Panc1 (cell line): ENCODE measurements at regions not wholly inside any gene's neighbourhood (a gene's known extent, or its start where the extent isn't known, plus 50 kb on each side); places are given as distances from the start of the nearest gene placed in this dataset.

Source experiments
- ATAC-seq: fragments of 200-7000 bp; cut with Tn5 transposase; 2 replicates; pipeline ENCODE4 v1.9.1; 2020; ENCODE audit warnings: mild to moderate bottlenecking, moderate library complexity
- BruUV-seq: library from RNA; stranded (reverse); fragments of 400-500 nt; replicated peaks from 2 replicates; lab custom pipeline; 2021; lab: Mats Ljungman, UMichigan
- CTCF ChIA-PET: fragments of 300-600 bp; sonication (Branson Sonifier 250); formaldehyde crosslinking; loops from one replicate; lab custom pipeline; 2022; ENCODE audit warnings: antibody characterized with exemption; lab: Charles Lee
- POLR2A ChIA-PET: fragments of 300-600 bp; sonication (Branson Sonifier 250); formaldehyde crosslinking; loops from one replicate; lab custom pipeline; 2022; ENCODE audit warnings: antibody characterized with exemption; lab: Charles Lee
- DNase-seq: peaks from one replicate; pipeline ENCODE4 v3.0.0-alpha.2; 2010; ENCODE audit warnings: low read depth, low spot score
- H3K27ac ChIP-seq: 2 replicates; pipeline ENCODE4 v1.5.1; 2011; ENCODE audit warnings: mild to moderate bottlenecking, low read length, inconsistent platforms
- H3K27me3 ChIP-seq: fragments of 200-500 bp; sonication (Bioruptor generic); 2 replicates; pipeline ENCODE4 v1.6.0; 2014; ENCODE audit warnings: low read length, inconsistent platforms; ENCODE audit not compliant: control insufficient read depth, insufficient read depth
- H3K36me3 ChIP-seq: fragments of 200-500 bp; sonication (Bioruptor generic); 2 replicates; pipeline ENCODE4 v1.5.1; 2014; ENCODE audit warnings: inconsistent platforms, mild to moderate bottlenecking, low read length, moderate library complexity; ENCODE audit not compliant: control insufficient read depth, insufficient read depth
- H3K4me1 ChIP-seq: 2 replicates; pipeline ENCODE4 v1.5.1; 2011; ENCODE audit warnings: inconsistent platforms, mild to moderate bottlenecking, low read length, moderate library complexity; ENCODE audit not compliant: control insufficient read depth, insufficient read depth
- H3K4me3 ChIP-seq, 2 experiments: 2 replicates each; pipeline ENCODE4 v1.5.1; 2011 to 2012; ENCODE audit warnings: low read depth in 2 of 2, low read length in 2 of 2, mild to moderate bottlenecking in 2 of 2, inconsistent platforms in 1 of 2, moderate library complexity in 1 of 2
- H3K9me3 ChIP-seq: fragments of 200-500 bp; sonication (Bioruptor generic); 2 replicates; pipeline ENCODE4 v1.5.1; 2014; ENCODE audit warnings: low read depth, mild to moderate bottlenecking, inconsistent platforms, low read length, moderate library complexity; ENCODE audit not compliant: control insufficient read depth, insufficient read depth
- CTCF ChIP-seq: fragments of 450-650 bp; IDR thresholded peaks from 2 replicates; pipeline ENCODE4 v1.5.1; 2017; ENCODE audit warnings: mild to moderate bottlenecking
- POLR2AphosphoS5 ChIP-seq: IDR thresholded peaks from 2 replicates; pipeline ENCODE4 v1.6.1; 2012; ENCODE audit warnings: mild to moderate bottlenecking, low read depth, low read length, moderate library complexity
- SIN3A ChIP-seq: IDR thresholded peaks from 2 replicates; pipeline ENCODE4 v1.6.1; 2012; ENCODE audit warnings: low read depth, mild to moderate bottlenecking, low read length, moderate library complexity, borderline replicate concordance; ENCODE audit not compliant: insufficient read depth
- TCF7L2 ChIP-seq: IDR thresholded peaks from 2 replicates; pipeline ENCODE4 v1.6.1; 2011; ENCODE audit warnings: mild to moderate bottlenecking, low read depth, low read length, inconsistent platforms
- in situ Hi-C: cut with HindIII; loops from 2 replicates; pipeline ENCODE4 v1.10.0; 2016; ENCODE audit warnings: low sequenced_read_pairs, low pct_unique_long_range_greater_than_20kb
- intact Hi-C: fragments of 100-400 bp; cut with micrococcal nuclease; formaldehyde crosslinking; loops from one replicate; pipeline ENCODE4 v1.10.0; 2022; ENCODE audit not compliant: unreplicated experiment
- TF ChIP-seq, protein P1 (sequence below), 2 experiments: IDR thresholded peaks; 2 replicates each; pipeline ENCODE4 v1.6.1; 2011 to 2012; ENCODE audit warnings: low read depth in 2 of 2, control low read depth in 1 of 2, low read length in 1 of 2, mild to moderate bottlenecking in 1 of 2, moderate library complexity in 1 of 2; ENCODE audit not compliant: insufficient read depth in 1 of 2

DNA sequence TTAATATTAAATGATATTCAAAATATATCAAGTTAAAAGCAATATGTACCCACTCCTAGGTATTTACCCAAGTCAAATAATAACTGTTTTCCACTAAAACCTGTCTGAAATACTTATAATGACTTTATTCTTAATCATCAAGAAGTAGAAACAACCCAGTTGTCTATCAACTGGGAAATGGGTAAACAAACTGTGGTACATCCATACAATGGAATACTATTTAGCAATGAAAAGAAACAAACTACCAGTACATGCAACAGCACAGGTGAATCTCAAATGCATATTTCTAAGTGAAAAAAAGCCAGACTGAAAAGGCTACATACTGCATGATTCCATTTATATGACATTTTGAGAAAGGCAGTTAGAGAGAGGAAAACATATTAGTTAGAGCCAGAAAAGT is 559.9 kb downstream of the MBD2 start:
- Histone ChIP-seq H3K27me3 (no peaks in the 10 kb centered on the region), H3K4me1 (no peaks in the 10 kb centered on the region), H3K36me3 (no peaks in the 10 kb centered on the region), H3K27ac (no peak overlapping the region), H3K4me3 (no peak overlapping the region), H3K9me3 (no peaks in the 10 kb centered on the region)
- TF ChIP-seq, protein P1, sequence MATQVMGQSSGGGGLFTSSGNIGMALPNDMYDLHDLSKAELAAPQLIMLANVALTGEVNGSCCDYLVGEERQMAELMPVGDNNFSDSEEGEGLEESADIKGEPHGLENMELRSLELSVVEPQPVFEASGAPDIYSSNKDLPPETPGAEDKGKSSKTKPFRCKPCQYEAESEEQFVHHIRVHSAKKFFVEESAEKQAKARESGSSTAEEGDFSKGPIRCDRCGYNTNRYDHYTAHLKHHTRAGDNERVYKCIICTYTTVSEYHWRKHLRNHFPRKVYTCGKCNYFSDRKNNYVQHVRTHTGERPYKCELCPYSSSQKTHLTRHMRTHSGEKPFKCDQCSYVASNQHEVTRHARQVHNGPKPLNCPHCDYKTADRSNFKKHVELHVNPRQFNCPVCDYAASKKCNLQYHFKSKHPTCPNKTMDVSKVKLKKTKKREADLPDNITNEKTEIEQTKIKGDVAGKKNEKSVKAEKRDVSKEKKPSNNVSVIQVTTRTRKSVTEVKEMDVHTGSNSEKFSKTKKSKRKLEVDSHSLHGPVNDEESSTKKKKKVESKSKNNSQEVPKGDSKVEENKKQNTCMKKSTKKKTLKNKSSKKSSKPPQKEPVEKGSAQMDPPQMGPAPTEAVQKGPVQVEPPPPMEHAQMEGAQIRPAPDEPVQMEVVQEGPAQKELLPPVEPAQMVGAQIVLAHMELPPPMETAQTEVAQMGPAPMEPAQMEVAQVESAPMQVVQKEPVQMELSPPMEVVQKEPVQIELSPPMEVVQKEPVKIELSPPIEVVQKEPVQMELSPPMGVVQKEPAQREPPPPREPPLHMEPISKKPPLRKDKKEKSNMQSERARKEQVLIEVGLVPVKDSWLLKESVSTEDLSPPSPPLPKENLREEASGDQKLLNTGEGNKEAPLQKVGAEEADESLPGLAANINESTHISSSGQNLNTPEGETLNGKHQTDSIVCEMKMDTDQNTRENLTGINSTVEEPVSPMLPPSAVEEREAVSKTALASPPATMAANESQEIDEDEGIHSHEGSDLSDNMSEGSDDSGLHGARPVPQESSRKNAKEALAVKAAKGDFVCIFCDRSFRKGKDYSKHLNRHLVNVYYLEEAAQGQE (IDR thresholded peaks at IDR 0.05; ENCODE audit: insufficient read depth in 1 of 2, low read depth in 2 of 2, low read length in 1 of 2) = no peak
- TF ChIP-seq POLR2AphosphoS5 = no peak
- BruUV-seq = no TSS peak
- in situ Hi-C loops (no loop called here), intact Hi-C loops (no loop called here)
- ATAC-seq (no peak), DNase-seq (no peak)
- CTCF ChIA-PET = no interaction called here
- POLR2A ChIA-PET = no interaction called here

DNA sequence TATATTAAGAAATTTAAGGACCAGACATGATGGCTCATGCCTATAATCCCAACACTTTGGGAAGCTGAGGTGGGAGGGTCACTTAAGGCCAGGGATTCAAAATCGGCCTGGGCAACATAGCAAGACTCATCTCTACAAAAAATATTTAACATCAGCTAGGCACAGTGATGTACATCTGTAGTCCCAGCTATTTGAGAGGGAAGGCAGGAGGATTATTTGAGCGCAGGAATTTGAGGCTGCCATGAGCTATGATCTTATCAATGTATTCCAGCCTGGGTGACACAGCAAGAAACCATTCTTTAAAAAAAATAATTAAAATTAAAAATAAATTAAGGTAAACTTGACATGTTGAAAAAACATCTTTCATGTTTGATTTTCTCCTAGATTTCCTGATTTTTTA is 564.2 kb downstream of the MBD2 start:
- POLR2A ChIA-PET = no interaction called here

More for the DNA sequence above, 564.2 kb downstream of the MBD2 start:
- TF ChIP-seq CTCF (no peak), TCF7L2 (no peak), SIN3A (no peak), POLR2AphosphoS5 (no peak)
- TF ChIP-seq, protein P1 (IDR thresholded peaks at IDR 0.05; ENCODE audit: insufficient read depth in 1 of 2, low read depth in 2 of 2, low read length in 1 of 2) = no peak
- CTCF ChIA-PET = no interaction called here
- in situ Hi-C loops = no loop called here
- ATAC-seq (no peak), DNase-seq (no peak)
- Histone ChIP-seq H3K27me3 (no peaks in the 10 kb centered on the region), H3K27ac (no peak overlapping the region), H3K4me3 (no peak overlapping the region), H3K36me3 (no peaks in the 10 kb centered on the region), H3K4me1 (no peaks in the 10 kb centered on the region), H3K9me3 (no peaks in the 10 kb centered on the region)
- intact Hi-C loops = no loop called here
- BruUV-seq = no TSS peak
